ENCODE measurements at regions not wholly inside any gene's neighbourhood (a gene's known extent, or its start where the extent isn't known, plus 50 kb on each side); places are given as distances from the start of the nearest gene placed in this dataset.

- TF ChIP-seq ZNF274 (IDR thresholded peaks at IDR 0.05; ENCODE audit: low read depth, low read length) (no peak), POLR2A (IDR thresholded peaks at IDR 0.05; ENCODE audit: borderline replicate concordance, extremely low read depth, insufficient read depth, insufficient read length) (no peak), EGR1 (IDR thresholded peaks at IDR 0.05; ENCODE audit: low read depth) (no peak)
Observed at GRCh38 chr17:27986805-27987684, 55.4 kb upstream of the NLK start.
